SK-N-MC (cell line): ENCODE measurements at regions not wholly inside any gene's neighbourhood (a gene's known extent, or its start where the extent isn't known, plus 50 kb on each side); places are given as distances from the start of the nearest gene placed in this dataset.

Source experiments
- EZH2 ChIP-seq: fragments of 200-600 bp; sonication (generic); IDR thresholded peaks from one replicate; pipeline ENCODE4 v1.6.1; 2017; ENCODE audit warnings: antibody characterized with exemption
- FOXP2 ChIP-seq: optimal IDR thresholded peaks from 2 replicates; pipeline ENCODE3; 2011; ENCODE audit warnings: mild to moderate bottlenecking, moderate library complexity; ENCODE audit not compliant: insufficient read depth; ENCODE audit errors: extremely low read length, control extremely low read depth
- POLR2AphosphoS5 ChIP-seq: IDR thresholded peaks from 2 replicates; pipeline ENCODE4 v1.6.1; 2012; ENCODE audit warnings: mild to moderate bottlenecking, low read depth, low read length, borderline replicate concordance

DNA sequence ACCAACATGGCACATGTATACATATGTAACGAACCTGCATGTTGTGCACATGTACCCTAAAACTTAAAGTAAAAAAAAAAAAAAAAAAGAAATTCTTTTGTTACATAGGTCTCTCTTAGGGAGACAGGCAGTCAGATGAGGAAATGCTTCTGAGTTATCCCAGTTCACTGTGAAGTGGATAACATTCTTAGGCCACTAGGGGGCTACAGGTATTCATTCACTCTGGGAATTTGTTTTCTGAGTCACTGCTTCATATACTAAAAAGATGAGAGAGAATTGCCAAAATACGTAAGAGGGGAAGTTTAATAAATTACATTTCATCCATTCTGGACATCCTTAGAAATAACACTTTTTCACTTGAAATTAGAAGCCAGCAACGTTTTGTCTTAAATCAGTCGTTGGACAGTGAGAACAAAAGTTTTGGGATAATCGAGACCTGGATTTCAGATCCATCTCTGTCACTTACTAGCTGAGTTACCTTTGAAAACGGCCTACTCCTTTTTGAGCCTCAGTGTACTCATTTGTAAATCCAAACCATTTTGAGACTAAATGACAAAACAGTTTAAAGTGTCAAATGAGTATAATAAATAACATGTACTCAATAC is 738.4 kb upstream of the ALCAM start:
- TF ChIP-seq POLR2AphosphoS5 (no peak), EZH2 (no peak), FOXP2 (no peak)
